GM12872 (cell line): ENCODE measurements at regions not wholly inside any gene's neighbourhood (a gene's known extent, or its start where the extent isn't known, plus 50 kb on each side); places are given as distances from the start of the nearest gene placed in this dataset.

Experiments
- TF ChIP-seq, protein P1 (sequence below): IDR thresholded peaks from 3 replicates; pipeline ENCODE4 v1.5.1; 2011; ENCODE audit warnings: low read depth, mild to moderate bottlenecking, low read length, moderate library complexity; ENCODE audit not compliant: insufficient read depth

DNA sequence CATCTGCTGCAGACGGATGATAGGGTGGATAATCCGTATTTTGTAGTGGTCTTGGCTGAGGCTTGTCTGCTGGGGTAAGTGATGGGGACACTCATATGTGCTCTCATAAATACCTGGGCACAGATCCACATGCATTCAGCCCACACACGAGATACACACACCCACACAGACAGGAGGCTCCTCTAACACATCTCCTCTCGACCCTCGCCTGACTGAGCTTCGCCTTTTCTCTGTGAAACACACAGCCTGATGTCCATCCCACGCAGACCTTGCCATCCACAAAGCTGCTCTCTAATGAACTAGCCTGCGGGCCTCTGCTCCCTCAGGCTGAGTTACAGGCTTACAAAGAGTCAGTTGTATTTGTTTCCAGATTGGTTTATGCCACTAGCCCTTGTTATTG lies 96.3 kb upstream of the CSF3R start:
- TF ChIP-seq, protein P1, sequence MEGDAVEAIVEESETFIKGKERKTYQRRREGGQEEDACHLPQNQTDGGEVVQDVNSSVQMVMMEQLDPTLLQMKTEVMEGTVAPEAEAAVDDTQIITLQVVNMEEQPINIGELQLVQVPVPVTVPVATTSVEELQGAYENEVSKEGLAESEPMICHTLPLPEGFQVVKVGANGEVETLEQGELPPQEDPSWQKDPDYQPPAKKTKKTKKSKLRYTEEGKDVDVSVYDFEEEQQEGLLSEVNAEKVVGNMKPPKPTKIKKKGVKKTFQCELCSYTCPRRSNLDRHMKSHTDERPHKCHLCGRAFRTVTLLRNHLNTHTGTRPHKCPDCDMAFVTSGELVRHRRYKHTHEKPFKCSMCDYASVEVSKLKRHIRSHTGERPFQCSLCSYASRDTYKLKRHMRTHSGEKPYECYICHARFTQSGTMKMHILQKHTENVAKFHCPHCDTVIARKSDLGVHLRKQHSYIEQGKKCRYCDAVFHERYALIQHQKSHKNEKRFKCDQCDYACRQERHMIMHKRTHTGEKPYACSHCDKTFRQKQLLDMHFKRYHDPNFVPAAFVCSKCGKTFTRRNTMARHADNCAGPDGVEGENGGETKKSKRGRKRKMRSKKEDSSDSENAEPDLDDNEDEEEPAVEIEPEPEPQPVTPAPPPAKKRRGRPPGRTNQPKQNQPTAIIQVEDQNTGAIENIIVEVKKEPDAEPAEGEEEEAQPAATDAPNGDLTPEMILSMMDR: no peak

DNA sequence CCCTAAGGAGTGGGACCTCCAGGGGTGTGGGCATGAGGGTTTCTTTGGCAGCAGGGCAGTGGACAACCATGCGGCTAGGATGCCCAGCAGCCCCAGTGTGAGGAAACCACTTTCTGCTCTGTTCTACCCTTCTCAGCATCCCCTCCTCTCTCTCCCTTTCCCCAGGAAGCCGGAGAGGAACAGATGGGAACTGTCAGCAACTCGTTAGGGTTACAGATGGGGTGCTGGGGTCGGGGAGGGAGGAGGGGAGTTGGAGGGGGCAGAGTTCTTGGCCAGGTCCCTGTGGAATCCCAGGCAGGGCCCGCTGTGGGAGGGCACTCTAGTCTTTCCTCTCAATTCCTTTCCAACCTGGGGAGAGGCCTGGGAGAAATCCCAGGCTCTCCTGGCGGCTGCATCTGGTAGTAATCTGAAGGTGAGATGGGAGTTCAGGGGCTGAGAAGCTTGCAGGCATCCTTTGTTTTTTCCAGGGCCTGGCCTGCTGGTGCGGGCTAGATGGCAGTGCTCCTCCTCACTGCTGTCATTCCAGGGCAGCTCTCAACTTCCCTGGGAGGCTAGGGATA lies 93.9 kb upstream of the CSF3R start:
- TF ChIP-seq, protein P1: no peak

DNA sequence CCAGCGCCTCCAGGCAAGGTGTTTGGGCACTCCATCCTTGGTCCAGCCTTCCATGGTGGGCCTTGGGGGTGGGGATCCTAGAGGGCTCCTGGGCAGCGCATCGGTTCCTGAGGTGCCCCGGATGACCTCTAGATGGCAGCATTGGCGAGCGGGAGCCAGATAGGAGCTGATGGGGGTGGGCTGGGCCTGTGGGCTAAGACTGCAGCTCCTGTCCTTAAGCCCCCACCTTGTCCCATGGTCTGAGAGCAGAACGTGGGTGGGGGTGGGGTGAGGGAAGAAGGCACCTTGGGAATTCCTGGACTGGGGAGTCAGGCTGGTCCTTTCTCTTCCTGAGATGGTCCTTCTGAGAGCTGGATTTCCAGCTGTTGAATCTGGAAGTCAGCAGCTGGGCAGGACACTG lies 93.4 kb upstream of the CSF3R start:
- TF ChIP-seq, protein P1: peak; percentile 88

DNA sequence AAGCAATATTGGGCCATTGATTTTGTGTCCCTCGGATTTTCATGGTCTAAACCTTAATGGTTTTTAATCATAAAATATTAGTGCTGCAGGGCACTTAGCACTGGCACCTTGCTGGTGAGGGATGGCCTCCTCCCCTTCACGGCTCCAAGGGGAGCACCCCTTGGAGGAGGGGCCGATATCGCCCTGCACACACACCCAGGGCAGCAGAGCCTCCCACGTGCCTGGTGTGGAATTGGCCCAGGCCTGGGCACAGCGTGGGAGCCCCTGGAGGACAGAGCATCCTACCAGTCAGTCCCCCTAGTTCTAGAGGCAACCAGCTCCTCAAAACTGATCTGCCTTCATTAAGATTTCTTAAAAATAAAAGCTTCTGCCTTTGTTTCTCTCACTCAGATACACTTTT lies 90.7 kb upstream of the CSF3R start:
- TF ChIP-seq, protein P1: no peak

DNA sequence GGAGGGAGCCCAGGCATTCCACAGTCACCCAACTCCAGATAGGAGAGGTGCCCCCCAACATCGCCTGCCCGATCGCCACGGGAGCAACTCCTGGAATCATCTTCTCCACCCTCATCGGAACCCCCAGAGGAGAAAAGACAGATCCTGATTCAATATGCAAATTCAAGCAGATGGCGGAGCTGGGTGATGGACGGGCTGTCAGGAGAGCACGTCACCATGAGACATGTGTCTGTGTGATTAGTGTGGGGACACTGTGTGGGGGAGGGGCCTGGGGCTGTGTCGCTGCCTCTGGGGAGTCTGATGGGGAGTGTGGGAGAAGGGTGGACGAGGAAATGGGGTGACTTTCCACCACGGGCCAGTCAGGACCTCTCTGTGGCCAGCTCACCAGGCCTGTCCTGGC lies 90.2 kb upstream of the CSF3R start:
- TF ChIP-seq, protein P1: no peak

DNA sequence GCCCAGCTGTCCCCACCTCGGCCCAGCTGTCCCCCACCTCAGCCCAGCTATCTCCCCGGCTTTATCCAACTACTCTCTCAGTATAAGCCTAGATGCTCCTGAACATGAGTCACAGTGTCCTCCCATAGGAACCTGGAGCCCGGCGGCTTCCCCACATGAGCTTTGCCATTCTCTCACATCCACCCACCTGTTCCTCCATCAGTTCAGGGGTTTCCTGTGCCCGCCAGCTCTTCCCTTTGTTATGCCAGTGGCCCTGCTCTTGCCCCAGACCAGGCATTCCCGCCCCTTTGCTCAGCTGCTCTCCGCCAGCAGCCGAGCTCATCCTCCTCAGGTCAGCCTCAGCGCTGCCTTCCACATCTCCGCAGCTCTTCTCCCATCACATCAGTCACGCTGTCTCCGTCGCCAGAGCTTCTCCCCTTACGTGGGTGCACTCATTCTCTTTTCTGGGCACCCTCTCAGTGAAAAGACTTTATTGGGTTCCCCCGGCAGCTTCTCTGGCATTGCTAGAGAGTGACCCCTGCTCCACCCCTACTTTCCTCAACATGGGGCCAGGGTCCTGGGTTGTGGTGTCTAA lies 89.5 kb upstream of the CSF3R start:
- TF ChIP-seq, protein P1: no peak

DNA sequence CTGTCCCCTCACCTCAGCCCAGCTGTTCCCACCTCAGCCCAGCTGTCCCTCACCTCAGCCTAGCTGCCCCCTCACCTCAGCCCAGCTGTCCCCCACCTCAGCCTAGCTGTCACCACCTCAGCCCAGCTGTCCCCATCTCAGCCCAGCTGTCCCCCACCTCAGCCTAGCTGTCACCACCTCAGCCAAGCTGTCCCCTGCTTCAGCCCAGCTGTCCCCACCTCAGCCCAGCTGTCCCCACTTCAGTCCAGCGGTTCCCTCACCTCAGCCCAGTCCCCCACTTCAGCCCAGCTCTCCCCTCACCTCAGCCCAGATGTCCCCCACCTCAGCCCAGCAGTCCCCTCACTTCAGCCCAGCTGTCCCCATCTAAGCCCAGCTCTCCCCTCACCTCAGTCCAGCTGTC lies 88.4 kb upstream of the CSF3R start:
- TF ChIP-seq, protein P1: no peak
